GM23338 (cell line): ENCODE measurements at regions not wholly inside any gene's neighbourhood (a gene's known extent, or its start where the extent isn't known, plus 50 kb on each side); places are given as distances from the start of the nearest gene placed in this dataset.

Source experiments
- CREB1 ChIP-seq: fragments of 250-450 bp; sonication (Bioruptor Pico); IDR thresholded peaks from 2 replicates; pipeline ENCODE4 v1.5.0; 2020; ENCODE audit warnings: low read depth, mild to moderate bottlenecking, moderate library complexity
- EZH2 ChIP-seq: fragments of 200-600 bp; sonication (generic); IDR thresholded peaks from one replicate; pipeline ENCODE4 v1.8.0; 2017; ENCODE audit warnings: antibody characterized with exemption, mild to moderate bottlenecking, low read depth; ENCODE audit not compliant: unreplicated experiment
- EZH2phosphoT487 ChIP-seq: fragments of 200-600 bp; sonication (generic); IDR thresholded peaks from one replicate; pipeline ENCODE4 v1.8.1; 2018; ENCODE audit warnings: antibody characterized with exemption; ENCODE audit not compliant: unreplicated experiment
- JUNB ChIP-seq: IDR thresholded peaks from one replicate; pipeline ENCODE4 v1.6.1; 2016; ENCODE audit warnings: antibody characterized with exemption; ENCODE audit not compliant: unreplicated experiment
- NANOG ChIP-seq: IDR thresholded peaks from 2 replicates; pipeline ENCODE4 v1.6.1; 2016; ENCODE audit warnings: antibody characterized with exemption, borderline replicate concordance
- POLR2AphosphoS5 ChIP-seq: IDR thresholded peaks from 2 replicates; pipeline ENCODE4 v1.6.1; 2016; ENCODE audit warnings: antibody characterized with exemption, low read depth
- STAT1 ChIP-seq: IDR thresholded peaks from one replicate; pipeline ENCODE4 v1.6.1; 2016; ENCODE audit warnings: antibody characterized with exemption; ENCODE audit not compliant: unreplicated experiment
- ZNF114 ChIP-seq: fragments of 250-450 bp; sonication (Bioruptor Pico); IDR thresholded peaks from 2 replicates; pipeline ENCODE4 v1.5.0; 2020; ENCODE audit warnings: mild to moderate bottlenecking, moderate library complexity
- ZNF331 ChIP-seq: fragments of 250-450 bp; sonication (Bioruptor Pico); IDR thresholded peaks from 2 replicates; pipeline ENCODE4 v1.5.0; 2020; ENCODE audit warnings: low read depth, mild to moderate bottlenecking, moderate library complexity
- TF ChIP-seq, protein P1 (sequence below), 2 experiments: fragments of 200-600 bp in 1 of 2; sonication (generic) in 1 of 2; conservative IDR thresholded peaks; 2 replicates each; pipeline versions ENCODE4 v1.5.1 to v1.6.1; 2016 to 2017; ENCODE audit warnings: antibody characterized with exemption in 2 of 2, low read depth in 2 of 2, mild to moderate bottlenecking in 2 of 2, moderate library complexity in 1 of 2
- TF ChIP-seq, protein P2 (sequence below): IDR thresholded peaks from one replicate; pipeline ENCODE4 v1.6.1; 2018; ENCODE audit warnings: antibody characterized with exemption; ENCODE audit not compliant: unreplicated experiment
- TF ChIP-seq, protein P3 (sequence below): IDR thresholded peaks from 2 replicates; pipeline ENCODE4 v1.6.1; 2016; ENCODE audit warnings: antibody characterized with exemption

DNA sequence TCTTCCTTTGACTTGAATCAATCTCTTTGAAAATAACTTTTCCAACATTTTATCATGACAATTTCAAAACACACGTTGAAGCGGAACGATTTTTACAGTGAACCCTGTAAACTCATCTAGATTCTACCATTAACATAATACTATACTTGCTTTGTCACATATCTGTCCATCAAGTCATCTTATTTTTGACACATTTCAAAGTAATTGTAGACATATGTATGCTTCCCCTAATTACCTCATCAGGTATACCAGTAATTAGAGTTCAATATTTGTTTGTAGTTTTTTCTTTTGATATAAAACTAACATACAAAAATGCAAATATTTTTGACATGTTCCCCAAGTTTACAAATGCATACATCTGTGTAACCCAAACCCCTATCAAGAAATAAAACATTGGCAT, 140.4 kb downstream of the DACT1 start:
- TF ChIP-seq, protein P1, sequence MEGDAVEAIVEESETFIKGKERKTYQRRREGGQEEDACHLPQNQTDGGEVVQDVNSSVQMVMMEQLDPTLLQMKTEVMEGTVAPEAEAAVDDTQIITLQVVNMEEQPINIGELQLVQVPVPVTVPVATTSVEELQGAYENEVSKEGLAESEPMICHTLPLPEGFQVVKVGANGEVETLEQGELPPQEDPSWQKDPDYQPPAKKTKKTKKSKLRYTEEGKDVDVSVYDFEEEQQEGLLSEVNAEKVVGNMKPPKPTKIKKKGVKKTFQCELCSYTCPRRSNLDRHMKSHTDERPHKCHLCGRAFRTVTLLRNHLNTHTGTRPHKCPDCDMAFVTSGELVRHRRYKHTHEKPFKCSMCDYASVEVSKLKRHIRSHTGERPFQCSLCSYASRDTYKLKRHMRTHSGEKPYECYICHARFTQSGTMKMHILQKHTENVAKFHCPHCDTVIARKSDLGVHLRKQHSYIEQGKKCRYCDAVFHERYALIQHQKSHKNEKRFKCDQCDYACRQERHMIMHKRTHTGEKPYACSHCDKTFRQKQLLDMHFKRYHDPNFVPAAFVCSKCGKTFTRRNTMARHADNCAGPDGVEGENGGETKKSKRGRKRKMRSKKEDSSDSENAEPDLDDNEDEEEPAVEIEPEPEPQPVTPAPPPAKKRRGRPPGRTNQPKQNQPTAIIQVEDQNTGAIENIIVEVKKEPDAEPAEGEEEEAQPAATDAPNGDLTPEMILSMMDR (conservative IDR thresholded peaks at IDR 0.05; ENCODE audit: low read depth in 2 of 2), result no peak
- TF ChIP-seq ZNF331 (CRISPR knock-in tag) (no peak), EZH2 (no peak), CREB1 (CRISPR knock-in tag) (no peak), POLR2AphosphoS5 (no peak), EZH2phosphoT487 (no peak), NANOG (no peak), JUNB (no peak), ZNF114 (CRISPR knock-in tag) (no peak), STAT1 (no peak)
- TF ChIP-seq, protein P2, sequence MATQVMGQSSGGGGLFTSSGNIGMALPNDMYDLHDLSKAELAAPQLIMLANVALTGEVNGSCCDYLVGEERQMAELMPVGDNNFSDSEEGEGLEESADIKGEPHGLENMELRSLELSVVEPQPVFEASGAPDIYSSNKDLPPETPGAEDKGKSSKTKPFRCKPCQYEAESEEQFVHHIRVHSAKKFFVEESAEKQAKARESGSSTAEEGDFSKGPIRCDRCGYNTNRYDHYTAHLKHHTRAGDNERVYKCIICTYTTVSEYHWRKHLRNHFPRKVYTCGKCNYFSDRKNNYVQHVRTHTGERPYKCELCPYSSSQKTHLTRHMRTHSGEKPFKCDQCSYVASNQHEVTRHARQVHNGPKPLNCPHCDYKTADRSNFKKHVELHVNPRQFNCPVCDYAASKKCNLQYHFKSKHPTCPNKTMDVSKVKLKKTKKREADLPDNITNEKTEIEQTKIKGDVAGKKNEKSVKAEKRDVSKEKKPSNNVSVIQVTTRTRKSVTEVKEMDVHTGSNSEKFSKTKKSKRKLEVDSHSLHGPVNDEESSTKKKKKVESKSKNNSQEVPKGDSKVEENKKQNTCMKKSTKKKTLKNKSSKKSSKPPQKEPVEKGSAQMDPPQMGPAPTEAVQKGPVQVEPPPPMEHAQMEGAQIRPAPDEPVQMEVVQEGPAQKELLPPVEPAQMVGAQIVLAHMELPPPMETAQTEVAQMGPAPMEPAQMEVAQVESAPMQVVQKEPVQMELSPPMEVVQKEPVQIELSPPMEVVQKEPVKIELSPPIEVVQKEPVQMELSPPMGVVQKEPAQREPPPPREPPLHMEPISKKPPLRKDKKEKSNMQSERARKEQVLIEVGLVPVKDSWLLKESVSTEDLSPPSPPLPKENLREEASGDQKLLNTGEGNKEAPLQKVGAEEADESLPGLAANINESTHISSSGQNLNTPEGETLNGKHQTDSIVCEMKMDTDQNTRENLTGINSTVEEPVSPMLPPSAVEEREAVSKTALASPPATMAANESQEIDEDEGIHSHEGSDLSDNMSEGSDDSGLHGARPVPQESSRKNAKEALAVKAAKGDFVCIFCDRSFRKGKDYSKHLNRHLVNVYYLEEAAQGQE, result no peak
- TF ChIP-seq, protein P3, sequence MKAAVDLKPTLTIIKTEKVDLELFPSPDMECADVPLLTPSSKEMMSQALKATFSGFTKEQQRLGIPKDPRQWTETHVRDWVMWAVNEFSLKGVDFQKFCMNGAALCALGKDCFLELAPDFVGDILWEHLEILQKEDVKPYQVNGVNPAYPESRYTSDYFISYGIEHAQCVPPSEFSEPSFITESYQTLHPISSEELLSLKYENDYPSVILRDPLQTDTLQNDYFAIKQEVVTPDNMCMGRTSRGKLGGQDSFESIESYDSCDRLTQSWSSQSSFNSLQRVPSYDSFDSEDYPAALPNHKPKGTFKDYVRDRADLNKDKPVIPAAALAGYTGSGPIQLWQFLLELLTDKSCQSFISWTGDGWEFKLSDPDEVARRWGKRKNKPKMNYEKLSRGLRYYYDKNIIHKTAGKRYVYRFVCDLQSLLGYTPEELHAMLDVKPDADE, result no peak
